ENCODE measurements at regions not wholly inside any gene's neighbourhood (a gene's known extent, or its start where the extent isn't known, plus 50 kb on each side); places are given as distances from the start of the nearest gene placed in this dataset.

DNA sequence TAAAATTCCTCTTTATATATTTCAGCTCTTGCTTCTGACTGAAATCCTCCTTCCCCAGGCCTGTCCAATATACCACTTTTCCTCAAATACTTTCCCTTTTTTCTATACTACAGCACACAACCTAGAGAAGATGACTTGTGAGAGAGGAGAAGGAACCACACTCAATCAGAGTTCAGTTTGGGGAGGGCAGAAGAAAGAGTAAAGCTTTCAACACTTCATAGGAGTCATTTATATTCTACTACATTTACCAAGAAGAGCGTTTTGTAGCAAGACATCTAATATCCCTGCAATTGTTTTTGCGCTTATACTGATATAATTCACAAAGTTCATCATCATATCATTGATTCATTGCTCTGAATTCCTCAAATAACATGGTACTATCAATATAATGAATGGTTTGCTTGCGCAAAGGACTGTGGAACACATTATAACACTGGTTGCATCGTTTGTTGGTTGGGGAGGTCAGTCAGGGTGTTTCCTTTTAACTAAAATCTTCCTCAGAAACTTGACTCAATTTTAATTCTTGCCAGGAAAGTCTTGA lies 792.5 kb upstream of the CELF2 start:
- no peak for TF ChIP-seq CTCF (IDR thresholded peaks at IDR 0.05)
- peaks cover 10% of the 10 kb centered on the region for H3K4me1 Mint-ChIP-seq
- H3K36me3 Mint-ChIP-seq (ENCODE audit: low read depth): no peaks in the 10 kb centered on the region
- DNase-seq: no peak
- H3K27ac Mint-ChIP-seq: no peak overlapping the region
- peaks cover 3% of the 10 kb centered on the region for H3K9me3 Mint-ChIP-seq
- no peak overlapping the region for H3K4me3 Mint-ChIP-seq
- H3K27me3 Mint-ChIP-seq (ENCODE audit: low read depth, poor library complexity): no peaks in the 10 kb centered on the region

DNA sequence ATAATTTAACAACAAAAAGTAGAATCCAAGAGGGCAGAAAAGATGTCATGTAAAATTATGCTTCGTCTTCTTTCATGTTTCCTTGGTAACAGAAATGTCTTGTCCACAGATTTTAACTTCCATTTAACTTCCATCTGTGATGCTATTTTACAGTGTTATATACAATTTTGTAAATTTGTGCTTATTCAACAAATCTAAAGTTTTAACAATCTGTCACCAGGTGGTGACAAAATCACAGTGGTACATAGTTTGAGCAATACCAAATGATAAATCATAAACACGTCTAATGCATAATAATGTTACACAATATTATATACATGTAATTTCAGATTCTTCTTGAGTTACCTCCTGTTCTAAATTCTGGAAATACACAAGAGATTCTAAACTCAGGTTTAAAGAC lies 784.4 kb upstream of the CELF2 start:
- TF ChIP-seq CTCF (IDR thresholded peaks at IDR 0.05): no peak
- no peak overlapping the region for H3K4me3 Mint-ChIP-seq
- H3K27me3 Mint-ChIP-seq (ENCODE audit: low read depth, poor library complexity): peaks cover 3% of the 10 kb centered on the region
- no peaks in the 10 kb centered on the region for H3K36me3 Mint-ChIP-seq (ENCODE audit: low read depth)
- no peaks in the 10 kb centered on the region for H3K4me1 Mint-ChIP-seq
- H3K27ac Mint-ChIP-seq: no peak overlapping the region
- peaks cover 3% of the 10 kb centered on the region for H3K9me3 Mint-ChIP-seq
- DNase-seq: no peak

GRCh38 chr10:10235003-10235402 lies 782.7 kb upstream of the CELF2 start:
- Mint-ChIP-seq H3K36me3 (ENCODE audit: low read depth) (no peaks in the 10 kb centered on the region), H3K27me3 (ENCODE audit: low read depth, poor library complexity) (peaks cover 6% of the 10 kb centered on the region), H3K4me3 (no peak overlapping the region), H3K4me1 (no peaks in the 10 kb centered on the region), H3K27ac (no peak overlapping the region), H3K9me3 (no peaks in the 10 kb centered on the region)
- no peak for DNase-seq
- no peak for TF ChIP-seq CTCF (IDR thresholded peaks at IDR 0.05)

- Mint-ChIP-seq H3K4me3 (no peak overlapping the region), H3K27me3 (ENCODE audit: low read depth, poor library complexity) (peaks cover 6% of the 10 kb centered on the region), H3K9me3 (peaks cover 12% of the 10 kb centered on the region), H3K27ac (no peak overlapping the region), H3K4me1 (no peaks in the 10 kb centered on the region), H3K36me3 (ENCODE audit: low read depth) (no peaks in the 10 kb centered on the region)
- no peak for TF ChIP-seq CTCF (IDR thresholded peaks at IDR 0.05)
- DNase-seq: no peak
These were observed 770.1 kb upstream of the CELF2 start for GRCh38 chr10:10247585-10247984.

- peaks cover 21% of the 10 kb centered on the region for H3K9me3 Mint-ChIP-seq
- TF ChIP-seq CTCF (IDR thresholded peaks at IDR 0.05): no peak
- H3K4me3 Mint-ChIP-seq: no peak overlapping the region
- no peak overlapping the region for H3K27ac Mint-ChIP-seq
- H3K27me3 Mint-ChIP-seq (ENCODE audit: low read depth, poor library complexity): no peaks in the 10 kb centered on the region
- DNase-seq: no peak
- no peaks in the 10 kb centered on the region for H3K36me3 Mint-ChIP-seq (ENCODE audit: low read depth)
- H3K4me1 Mint-ChIP-seq: peaks cover 7% of the 10 kb centered on the region
These were observed 760.8 kb upstream of the CELF2 start for GRCh38 chr10:10256860-10257259.

DNA sequence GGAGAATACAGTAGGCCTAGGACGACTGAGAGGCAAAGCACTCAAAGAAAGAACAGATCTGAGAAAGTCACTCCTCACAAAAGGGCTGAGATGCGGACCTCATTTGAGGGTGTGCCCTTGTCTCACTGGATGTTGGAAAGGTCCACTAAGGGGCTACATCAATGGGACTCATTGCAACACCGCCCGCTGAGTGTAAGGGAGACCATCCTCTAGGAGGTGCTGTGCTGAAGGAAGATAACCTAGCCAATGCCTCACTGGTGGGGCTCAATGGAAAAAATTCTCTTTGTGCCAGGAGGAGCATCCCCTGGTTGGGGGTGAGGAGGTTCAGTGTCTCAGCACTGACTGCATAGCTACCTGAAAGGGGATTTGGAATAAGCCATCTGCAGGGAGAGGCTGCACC lies 758.7 kb upstream of the CELF2 start:
- DNase-seq: no peak
- peaks cover 7% of the 10 kb centered on the region for H3K4me1 Mint-ChIP-seq
- no peaks in the 10 kb centered on the region for H3K27me3 Mint-ChIP-seq (ENCODE audit: low read depth, poor library complexity)
- no peak for TF ChIP-seq CTCF (IDR thresholded peaks at IDR 0.05)
- H3K9me3 Mint-ChIP-seq: peaks cover 21% of the 10 kb centered on the region
- no peaks in the 10 kb centered on the region for H3K36me3 Mint-ChIP-seq (ENCODE audit: low read depth)
- H3K27ac Mint-ChIP-seq: no peak overlapping the region
- no peak overlapping the region for H3K4me3 Mint-ChIP-seq

All from nephron progenitor cell (in vitro differentiated cells).